Central memory CD4-positive, alpha-beta T cell (primary cell): ENCODE measurements at regions not wholly inside any gene's neighbourhood (a gene's known extent, or its start where the extent isn't known, plus 50 kb on each side); places are given as distances from the start of the nearest gene placed in this dataset.

ENCODE experiments used
- DNase-seq: peaks from one replicate; pipeline ENCODE4 v3.0.0; 2022

DNA sequence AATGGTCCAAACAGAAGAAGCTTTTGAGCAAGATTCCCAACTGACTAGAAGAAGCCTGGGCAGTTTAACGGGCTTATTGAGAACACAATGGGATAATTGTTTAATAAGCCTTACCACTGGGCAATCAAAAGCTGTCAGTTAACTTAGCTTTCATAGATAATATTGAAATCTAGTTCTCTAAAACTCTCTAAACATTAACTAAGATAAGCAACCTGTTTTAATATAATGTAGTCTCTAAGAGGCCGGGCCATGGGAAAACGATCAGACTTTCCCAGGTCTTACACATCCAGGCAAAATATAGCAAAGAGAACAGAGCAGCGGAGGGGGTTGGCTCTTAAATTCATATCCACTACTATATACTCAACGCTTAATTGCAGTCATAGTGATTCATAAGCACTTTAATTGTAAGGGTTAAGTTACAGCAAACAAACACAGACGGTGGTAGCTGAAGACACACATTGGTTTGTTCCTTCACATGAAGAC is 128.0 kb upstream of the FAM83B start:
- DNase-seq = no peak

DNA sequence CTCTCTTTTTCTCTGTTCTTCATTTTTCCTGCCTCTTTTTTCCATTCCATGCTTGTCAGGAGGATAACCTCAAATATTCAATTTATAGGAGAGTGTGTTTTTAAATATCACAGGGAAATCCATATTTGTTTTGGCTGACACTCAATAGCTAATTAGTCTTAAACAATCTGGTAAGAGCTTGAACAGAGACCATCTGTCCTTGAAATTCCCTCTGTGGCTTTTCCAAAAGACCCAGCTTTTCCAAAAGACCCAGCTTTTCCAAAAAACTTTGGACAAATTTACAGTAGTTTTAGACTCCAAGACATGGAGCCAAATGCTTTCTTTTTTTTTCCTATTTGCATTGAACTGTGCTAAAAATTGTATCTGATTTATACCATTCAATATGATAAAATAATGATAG is 127.4 kb upstream of the FAM83B start:
- DNase-seq = no peak

DNA sequence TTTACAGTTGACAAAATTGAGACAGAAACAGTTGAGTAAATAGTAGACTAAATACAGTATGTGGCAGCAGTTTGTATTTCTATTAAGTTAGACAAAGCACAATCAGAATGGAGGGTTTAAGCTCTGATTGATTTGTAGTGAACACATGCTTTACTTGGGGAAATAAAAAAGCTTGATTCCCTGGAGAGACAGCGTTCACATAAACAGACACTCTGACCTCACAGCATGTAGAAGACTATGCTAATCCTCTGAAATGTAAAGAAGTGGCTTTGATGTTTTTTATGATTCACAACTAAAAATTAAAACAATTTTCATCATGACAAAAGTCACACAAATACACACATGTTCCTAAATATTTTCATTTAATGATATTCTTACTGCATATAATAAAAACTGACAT is 126.9 kb upstream of the FAM83B start:
- DNase-seq = no peak

DNA sequence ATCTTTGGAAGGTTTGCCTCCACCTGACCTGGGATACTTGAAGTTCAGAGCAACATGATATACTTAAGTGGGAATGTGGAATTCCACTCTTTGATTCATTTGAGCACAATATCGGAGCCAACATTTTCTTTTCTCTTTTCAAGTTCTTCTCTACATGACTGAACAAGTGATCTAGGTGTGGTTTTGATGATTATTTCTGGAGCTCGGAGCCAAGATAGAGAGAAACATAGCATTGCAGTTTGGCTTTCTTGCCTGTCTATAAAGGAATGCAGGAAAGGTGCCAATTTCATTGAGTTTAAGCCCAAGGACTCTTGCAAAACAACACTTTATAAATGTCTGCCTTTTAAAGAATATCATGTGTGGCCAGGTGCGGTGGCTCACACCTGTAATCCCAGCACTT is 124.2 kb upstream of the FAM83B start:
- no peak for DNase-seq

DNA sequence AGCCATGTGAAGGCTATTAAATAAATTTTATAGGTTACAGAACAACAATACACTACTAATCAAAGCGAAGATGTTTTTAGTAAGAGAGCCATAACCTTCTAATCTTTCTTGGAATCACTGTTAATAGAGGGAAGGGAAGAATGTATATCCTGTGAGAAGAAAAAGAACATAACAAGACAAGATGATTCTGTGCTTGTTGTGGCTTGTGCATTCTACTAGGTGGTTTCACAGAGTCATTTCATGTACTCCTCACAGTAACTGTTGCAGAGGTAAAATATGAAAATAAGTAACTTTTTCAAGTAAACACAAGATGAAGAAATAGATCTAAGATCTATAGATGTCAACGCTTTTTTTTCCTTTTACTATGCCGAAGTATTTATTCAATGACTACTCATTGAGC is 116.9 kb upstream of the FAM83B start:
- no peak for DNase-seq

DNA sequence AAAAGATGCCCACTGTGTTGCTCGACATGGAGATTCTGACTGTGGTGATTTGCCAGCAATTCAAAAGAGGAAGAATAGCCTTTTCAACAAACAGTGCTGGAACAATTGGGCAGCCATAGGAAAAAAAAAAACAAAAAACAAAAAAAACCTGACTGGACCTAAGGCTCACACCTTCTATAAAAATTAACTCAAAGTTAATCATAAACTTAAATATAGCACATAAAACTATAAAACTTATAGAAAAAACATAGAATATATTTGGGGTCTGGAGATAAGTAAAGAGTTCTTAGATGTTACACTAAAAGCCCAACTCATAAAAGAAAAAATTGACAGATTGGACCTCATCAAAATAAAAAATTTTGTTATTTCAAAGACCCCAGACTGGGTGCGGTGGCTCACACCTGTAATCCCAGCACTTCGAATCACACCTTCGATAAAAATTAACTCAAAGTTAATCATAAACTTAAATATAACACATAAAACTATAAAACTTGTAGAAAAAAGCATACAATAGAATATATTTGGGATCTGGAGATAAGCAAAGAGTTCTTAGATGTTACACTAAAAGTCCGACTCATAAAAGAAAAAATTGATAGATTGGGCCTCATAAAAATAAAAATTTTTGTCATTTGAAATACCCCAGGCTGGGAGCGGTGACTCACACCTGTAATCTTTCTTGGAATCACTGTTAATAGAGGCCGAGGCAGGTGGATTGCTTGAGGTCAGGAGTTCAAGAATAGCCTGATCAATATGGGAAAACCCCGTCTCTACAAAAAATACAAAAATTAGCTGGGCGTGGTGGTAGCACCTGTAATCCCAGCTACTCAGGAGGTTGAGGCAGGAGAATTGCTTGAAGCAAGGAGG is 115.6 kb upstream of the FAM83B start:
- no peak for DNase-seq

DNA sequence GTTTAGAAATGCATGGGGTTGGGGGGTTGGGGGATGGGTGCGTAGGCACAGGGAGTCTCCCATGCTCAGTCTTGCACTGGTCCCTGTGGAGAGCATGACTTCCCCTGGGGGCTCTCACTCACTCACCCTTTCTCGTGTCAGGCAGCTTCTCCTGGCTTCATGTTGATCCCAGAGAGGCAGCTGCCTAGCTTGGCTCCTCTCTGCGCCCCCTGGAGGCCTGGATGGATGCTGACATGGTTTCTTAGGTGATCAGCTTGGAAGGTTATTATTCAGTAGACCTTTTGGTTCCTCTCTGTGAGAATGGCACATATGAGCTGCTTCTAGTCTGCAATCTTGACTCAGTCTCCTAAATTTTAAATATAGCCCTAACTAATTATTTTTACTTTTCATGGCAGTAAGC is 109.3 kb upstream of the FAM83B start:
- no peak for DNase-seq

DNA sequence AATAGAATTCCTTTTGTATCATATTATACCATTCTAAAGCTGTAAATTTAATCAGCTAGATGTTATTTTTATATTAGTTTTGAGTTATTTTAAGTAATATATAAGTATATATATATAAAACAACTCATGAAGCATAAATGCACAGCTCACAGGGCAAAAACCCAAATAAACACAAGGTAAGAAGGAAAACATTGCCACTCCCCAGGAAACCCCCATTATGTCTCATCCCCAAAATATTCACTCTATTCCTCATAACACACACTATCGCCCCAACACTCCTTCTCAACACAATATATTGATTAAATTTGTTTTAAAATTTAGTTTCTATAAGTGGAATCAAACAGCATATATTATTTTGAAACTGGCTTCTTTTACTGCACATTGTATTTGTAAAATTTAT is 98.6 kb upstream of the FAM83B start:
- DNase-seq = no peak

DNA sequence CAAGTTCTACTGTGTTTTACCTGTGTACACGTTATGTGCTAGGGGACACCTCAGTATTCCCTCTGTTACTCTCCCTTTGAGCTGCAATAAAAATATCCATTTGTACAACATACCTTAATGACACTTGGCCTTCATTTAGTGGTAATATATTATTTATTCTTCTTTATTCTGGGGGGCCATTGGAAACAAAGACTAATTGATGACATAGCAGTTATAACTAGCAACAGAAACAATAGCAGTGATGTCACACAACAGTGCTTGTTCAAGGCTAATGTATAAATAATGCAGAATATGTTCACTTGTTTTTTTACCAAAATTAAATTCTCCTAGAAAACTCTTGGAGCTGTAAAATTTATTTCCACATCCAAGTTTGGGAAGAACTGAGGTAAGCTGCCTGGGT is 92.2 kb upstream of the FAM83B start:
- DNase-seq = no peak

DNA sequence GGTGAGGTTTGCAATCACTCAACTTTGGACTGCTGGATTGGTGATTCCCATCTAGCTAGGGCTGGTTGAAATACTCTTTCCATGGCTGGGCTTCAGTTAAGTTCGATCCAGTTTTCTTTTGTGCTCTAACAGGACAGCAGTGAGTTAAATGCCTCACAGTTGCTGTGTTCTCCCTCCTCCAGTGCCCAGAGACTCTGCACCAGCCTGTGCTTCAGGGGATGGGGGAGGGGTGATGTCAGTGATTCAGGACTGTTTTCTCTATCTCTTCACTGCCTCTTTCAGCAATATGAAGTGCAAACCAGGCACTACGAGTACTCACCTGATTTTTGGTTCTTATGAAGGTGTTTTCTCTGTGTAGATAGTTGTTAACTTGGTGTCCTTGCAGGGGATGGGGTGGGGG is 88.2 kb upstream of the FAM83B start:
- no peak for DNase-seq

DNA sequence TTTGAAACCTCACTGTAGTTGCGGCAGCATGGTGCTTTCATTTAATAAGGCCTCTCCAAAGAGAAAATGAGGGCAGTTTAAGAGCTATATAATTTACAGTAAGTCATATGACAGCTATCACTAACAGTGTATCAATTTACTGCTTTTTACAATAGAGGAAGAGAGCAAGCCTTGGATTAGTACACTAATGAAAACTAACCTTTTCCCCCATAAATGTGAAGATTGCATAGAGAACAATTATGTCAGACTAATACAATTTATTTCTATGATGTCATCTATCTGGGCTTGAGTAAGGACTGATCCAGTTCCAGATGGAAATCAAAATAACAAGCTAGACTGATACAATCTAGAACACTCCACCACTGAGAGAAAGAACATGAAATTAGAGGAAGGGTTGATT is 78.1 kb upstream of the FAM83B start:
- no peak for DNase-seq

DNA sequence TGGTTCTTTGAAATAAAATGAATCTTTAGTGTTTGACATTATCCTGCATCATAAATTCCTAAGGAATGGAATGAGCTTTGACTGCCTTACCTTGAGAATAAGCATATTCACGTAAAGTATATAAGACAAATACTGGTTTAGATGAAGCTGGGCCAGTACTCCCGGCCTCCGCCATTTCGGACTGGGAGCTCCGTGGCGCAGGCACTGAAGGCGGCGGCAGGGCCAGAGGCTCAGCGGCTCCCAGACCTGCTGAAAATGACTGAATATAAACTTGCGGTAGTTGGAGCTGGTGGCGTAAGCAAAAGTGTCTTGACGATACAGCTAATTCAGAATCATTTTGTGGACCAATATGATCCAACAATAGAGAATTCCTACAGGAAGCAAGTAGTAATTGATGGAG is 76.2 kb upstream of the FAM83B start:
- DNase-seq = no peak

DNA sequence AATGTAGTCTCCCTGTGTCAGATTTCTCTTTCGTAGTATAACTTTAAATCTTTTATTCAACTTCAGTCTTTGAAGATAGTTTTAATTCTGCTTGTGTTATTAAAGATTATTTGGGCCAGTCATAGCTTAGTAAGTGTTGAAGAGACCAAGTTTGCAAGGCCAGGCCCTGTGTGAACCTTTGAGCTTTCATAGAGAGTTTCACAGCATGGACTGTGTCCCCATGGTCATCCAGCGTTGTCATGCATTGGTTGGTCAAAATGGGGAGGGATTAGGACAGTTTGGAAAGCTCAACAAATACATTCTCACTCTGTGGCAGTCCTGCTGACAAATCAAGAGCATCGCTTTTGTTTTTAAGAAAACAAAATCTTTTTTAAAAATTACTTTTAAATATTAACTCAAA is 74.6 kb upstream of the FAM83B start:
- no peak for DNase-seq

DNA sequence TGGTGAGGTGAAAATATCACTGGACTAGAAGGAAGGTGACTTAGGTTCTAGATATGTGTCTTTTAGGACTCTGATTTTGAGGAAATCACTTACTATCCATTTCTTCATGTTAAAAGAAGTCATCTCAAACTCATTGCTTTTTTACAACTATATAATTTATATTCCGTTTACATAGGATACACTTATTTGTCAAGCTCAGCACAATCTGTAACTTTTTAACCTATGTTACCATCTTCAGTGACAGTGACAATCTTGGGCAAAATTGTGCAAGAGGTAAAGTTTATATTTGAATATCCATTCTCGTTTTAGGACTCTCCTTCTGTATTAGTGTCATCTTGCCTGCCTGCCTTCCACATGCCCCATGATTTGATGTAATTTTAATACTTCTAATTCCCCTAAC is 74.0 kb upstream of the FAM83B start:
- DNase-seq = no peak

DNA sequence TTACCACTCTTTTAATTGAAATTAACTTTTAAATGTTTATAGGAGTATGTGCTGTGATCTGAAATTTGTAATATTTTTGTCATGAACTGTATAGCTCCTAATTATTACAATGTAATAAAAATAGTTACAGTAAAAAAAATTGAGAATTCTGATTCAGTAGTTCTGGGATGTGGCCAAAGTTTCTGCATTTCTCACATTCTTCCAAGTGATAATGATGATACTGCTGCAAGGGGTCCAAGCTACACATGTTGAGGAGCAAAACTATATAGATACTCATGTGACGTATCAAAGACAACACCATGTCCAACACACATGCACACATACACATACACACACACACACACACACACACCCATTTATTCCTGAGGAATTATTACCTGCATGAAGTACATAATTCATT is 71.0 kb upstream of the FAM83B start:
- no peak for DNase-seq

DNA sequence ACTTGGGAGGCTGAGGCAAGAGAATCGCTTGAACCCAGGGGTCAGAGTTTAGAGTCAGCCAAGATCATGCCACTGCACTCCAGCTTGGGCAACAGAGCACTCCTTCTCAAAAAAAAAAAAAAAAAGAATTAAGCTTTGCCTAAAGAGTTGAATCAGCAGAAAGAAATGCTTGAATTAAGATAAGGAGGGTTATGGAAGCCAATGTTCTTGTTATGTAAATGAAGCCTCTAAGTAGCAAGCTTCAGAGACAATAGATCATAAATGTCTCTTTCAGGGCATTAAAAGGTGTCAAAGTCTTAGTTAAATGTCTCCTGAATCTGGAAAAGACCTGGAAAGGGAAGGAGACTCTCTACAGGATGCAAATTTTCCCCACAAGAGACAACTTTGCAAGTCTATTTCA is 69.7 kb upstream of the FAM83B start:
- no peak for DNase-seq

DNA sequence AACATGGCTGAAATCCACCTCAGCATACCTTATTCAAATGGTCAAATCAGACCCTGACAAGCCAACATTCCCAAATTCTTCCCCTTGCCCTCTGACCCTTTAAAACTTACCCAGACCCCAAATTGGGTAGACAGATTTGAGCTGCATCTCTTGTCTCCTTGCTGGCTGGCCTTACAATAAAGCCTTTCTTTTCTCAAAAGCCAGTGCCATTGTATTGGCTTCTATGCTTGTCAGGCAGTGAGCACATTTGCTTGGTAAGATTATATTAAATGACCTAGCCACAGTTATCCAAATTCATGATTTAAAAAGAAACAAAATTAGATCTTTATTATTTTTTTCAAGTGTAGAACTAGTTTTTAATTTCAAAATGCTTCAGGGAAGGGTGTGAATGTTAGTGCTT is 67.8 kb upstream of the FAM83B start:
- no peak for DNase-seq

DNA sequence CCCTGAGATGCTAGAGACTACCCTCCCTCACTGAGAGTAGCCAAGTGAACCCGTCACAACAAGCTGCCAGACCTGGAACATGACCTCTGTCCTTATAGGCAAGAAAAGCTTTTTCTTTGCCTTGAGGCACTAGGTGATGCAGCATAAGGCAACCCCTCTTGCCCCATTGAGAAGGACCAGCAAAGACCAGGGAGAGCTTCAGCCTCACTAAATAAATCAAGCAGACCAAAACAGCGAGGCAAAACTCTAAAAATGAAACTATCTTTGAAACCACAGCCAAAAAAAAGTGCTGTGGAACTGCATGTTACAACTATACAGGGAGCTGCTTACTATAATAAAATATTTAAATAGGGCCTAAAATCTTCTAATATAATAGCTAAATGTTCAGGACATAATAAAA is 62.6 kb upstream of the FAM83B start:
- no peak for DNase-seq

DNA sequence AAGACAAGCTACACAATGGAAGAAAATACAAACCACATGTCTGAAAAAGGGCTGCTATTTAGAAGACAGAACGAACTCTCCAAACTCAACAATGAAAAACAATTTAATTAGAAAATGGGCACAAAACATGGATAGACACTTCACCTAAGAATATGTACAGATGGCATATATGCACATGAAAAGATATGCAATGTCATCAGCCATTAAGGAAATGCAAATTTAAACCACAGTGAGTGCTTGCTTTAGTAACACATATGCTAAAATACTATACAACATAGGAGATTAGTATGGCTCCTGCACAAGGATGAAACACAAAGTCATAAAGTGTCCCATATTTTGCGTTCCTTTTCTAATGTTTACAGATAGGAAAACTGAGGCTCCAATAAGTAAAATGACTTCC is 60.4 kb upstream of the FAM83B start:
- no peak for DNase-seq

DNA sequence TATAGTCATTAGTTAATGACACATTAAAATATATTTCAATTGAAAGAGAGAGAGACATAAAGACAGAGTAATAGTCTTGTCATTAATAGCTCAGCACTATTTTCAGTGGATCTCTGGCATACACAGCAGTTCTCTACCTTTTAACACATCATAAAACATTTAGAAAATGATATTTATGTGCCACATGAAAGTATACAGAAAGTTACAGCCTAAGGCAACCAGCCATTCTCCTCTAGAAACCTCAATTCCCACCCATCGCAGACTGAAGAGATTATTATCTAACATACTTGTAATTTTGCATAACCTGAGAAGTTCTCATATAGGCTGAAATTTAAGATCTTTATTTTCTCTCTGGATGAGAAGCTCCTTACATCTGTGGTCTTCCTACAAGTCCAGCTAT is 58.7 kb upstream of the FAM83B start:
- no peak for DNase-seq
